Liver (tissue), 7 donors: ENCODE measurements at regions not wholly inside any gene's neighbourhood (a gene's known extent, or its start where the extent isn't known, plus 50 kb on each side); places are given as distances from the start of the nearest gene placed in this dataset.

ENCODE experiments used
- DNase-seq: peaks from one replicate; pipeline ENCODE4 v3.0.0-alpha.2; 2017; ENCODE audit warnings: low spot score
- H3K27ac ChIP-seq, 2 donors: one replicate each; pipeline ENCODE4 v1.7.0; 2013; ENCODE audit warnings: inconsistent platforms in 2 of 2, low read length in 2 of 2, control low read depth in 1 of 2, low read depth in 1 of 2, mild to moderate bottlenecking in 1 of 2
- H3K27me3 ChIP-seq, 4 donors: one replicate each; pipeline versions ENCODE4 v1.6.1 to v1.7.0; 2013; ENCODE audit warnings: low read length in 3 of 4, inconsistent platforms in 1 of 4, mild to moderate bottlenecking in 1 of 4, moderate library complexity in 1 of 4; ENCODE audit not compliant: control insufficient read depth in 4 of 4, insufficient read depth in 4 of 4
- H3K36me3 ChIP-seq, 4 donors: one replicate each; pipeline versions ENCODE4 v1.6.1 to v1.7.0; 2013; ENCODE audit warnings: low read length in 3 of 4, mild to moderate bottlenecking in 3 of 4, low read depth in 1 of 4, moderate library complexity in 1 of 4; ENCODE audit not compliant: control insufficient read depth in 4 of 4, insufficient read depth in 3 of 4
- H3K4me1 ChIP-seq, 4 donors: one replicate each; pipeline versions ENCODE4 v1.6.1 to v1.7.0; 2013; ENCODE audit warnings: low read length in 3 of 4, mild to moderate bottlenecking in 3 of 4, moderate library complexity in 1 of 4; ENCODE audit not compliant: control insufficient read depth in 4 of 4, insufficient read depth in 4 of 4
- H3K4me3 ChIP-seq, 3 donors: one replicate each; pipeline versions ENCODE4 v1.6.1 to v1.7.0; 2013; ENCODE audit warnings: low read length in 3 of 3, control low read depth in 1 of 3, low read depth in 1 of 3, mild to moderate bottlenecking in 1 of 3
- H3K9ac ChIP-seq, 2 donors: one replicate each; pipeline ENCODE4 v1.7.0; 2013; ENCODE audit warnings: low read length in 2 of 2, mild to moderate bottlenecking in 2 of 2, moderate library complexity in 2 of 2, control low read depth in 1 of 2, low read depth in 1 of 2
- H3K9me3 ChIP-seq, 4 donors: one replicate each; pipeline versions ENCODE4 v1.6.1 to v1.7.0; 2013; ENCODE audit warnings: low read length in 3 of 4; ENCODE audit not compliant: control insufficient read depth in 4 of 4
- FOXA1 ChIP-seq: IDR thresholded peaks from 2 replicates; pipeline ENCODE4 v1.6.1; 2016; ENCODE audit warnings: antibody characterized with exemption
- FOXA2 ChIP-seq: IDR thresholded peaks from 2 replicates; pipeline ENCODE4 v1.6.1; 2016; ENCODE audit warnings: antibody characterized with exemption
- GABPA ChIP-seq, 2 donors: IDR thresholded peaks in 1 of 2; conservative IDR thresholded peaks in 1 of 2; 2 replicates each; pipeline ENCODE4 v1.6.1; 2016; ENCODE audit warnings: antibody characterized with exemption in 2 of 2, mild to moderate bottlenecking in 1 of 2, moderate library complexity in 1 of 2
- HNF4A ChIP-seq, 2 donors: conservative IDR thresholded peaks; 2 replicates each; pipeline ENCODE4 v1.6.1; 2016; ENCODE audit warnings: antibody characterized with exemption in 2 of 2, mild to moderate bottlenecking in 2 of 2
- HNF4G ChIP-seq: IDR thresholded peaks from 2 replicates; pipeline ENCODE4 v1.6.1; 2016; ENCODE audit warnings: antibody characterized with exemption
- JUND ChIP-seq, 2 donors: IDR thresholded peaks; 2 replicates each; pipeline ENCODE4 v1.6.1; 2016; ENCODE audit warnings: antibody characterized with exemption in 2 of 2
- RAD21 ChIP-seq, 2 donors: IDR thresholded peaks; 2 replicates each; pipeline ENCODE4 v1.6.1; 2016; ENCODE audit warnings: antibody characterized with exemption in 2 of 2, mild to moderate bottlenecking in 2 of 2
- RXRA ChIP-seq, 2 donors: IDR thresholded peaks; 2 replicates each; pipeline ENCODE4 v1.6.1; 2017 to 2018; ENCODE audit warnings: antibody characterized with exemption in 2 of 2, mild to moderate bottlenecking in 1 of 2
- SP1 ChIP-seq: IDR thresholded peaks from 2 replicates; pipeline ENCODE4 v1.6.1; 2018; ENCODE audit warnings: antibody characterized with exemption, mild to moderate bottlenecking
- TAF1 ChIP-seq: conservative IDR thresholded peaks from 2 replicates; pipeline ENCODE4 v1.6.1; 2016; ENCODE audit warnings: antibody characterized with exemption, mild to moderate bottlenecking
- YY1 ChIP-seq: IDR thresholded peaks from 2 replicates; pipeline ENCODE4 v1.6.1; 2016; ENCODE audit warnings: antibody characterized with exemption, mild to moderate bottlenecking
- WGBS: extraction: QIAGEN DNeasy Blood & Tissue Kit; methylation state at CpG from one replicate; pipeline ENCODE4 v1.1.7; 2013; 5-methylcytosine and 5-hydroxymethylcytosine counted together
- TF ChIP-seq, protein P1 (sequence below): IDR thresholded peaks from 2 replicates; pipeline ENCODE4 v1.6.1; 2016; ENCODE audit warnings: antibody characterized with exemption
- TF ChIP-seq, protein P2 (sequence below): IDR thresholded peaks from 2 replicates; pipeline ENCODE4 v1.6.1; 2016; ENCODE audit warnings: antibody characterized with exemption
- donor health status: healthy.
- donor health status: healthy.
- donor health status: healthy.
- donor health status: healthy.

DNA sequence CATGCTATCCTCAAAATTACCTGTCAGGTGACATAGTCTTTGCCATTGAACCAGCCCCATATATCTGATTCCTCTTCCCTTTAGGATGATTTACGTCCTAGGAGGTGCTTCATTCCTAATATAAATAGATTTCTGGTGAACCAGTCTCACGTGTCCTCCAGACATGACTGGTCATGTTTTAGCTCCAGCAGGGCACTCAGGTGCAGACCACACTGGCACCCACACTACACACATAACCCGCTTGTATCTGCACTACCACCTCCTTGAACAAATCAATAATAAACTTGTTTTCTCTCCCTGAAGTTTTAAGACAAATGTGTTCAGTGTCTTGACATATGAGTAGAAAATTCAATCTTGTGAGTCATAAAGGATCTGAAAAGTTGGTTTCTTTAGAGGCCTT, 155.5 kb downstream of the GOLIM4 start:
- no peaks in the 10 kb centered on the region for H3K27me3 ChIP-seq
- WGBS, result 85% methylated on average over 3 of the region's 3 CpGs
- no peak for TF ChIP-seq JUND (IDR thresholded peaks at IDR 0.05)
- TF ChIP-seq, protein P1, sequence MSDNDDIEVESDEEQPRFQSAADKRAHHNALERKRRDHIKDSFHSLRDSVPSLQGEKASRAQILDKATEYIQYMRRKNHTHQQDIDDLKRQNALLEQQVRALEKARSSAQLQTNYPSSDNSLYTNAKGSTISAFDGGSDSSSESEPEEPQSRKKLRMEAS, result no peak
- TF ChIP-seq RXRA (IDR thresholded peaks at IDR 0.05), result no peak
- TF ChIP-seq YY1, result no peak
- TF ChIP-seq HNF4G, result no peak
- no peak for TF ChIP-seq SP1
- TF ChIP-seq FOXA2, result no peak
- H3K36me3 ChIP-seq, result no peaks in the 10 kb centered on the region
- no peak for DNase-seq
- no peaks in the 10 kb centered on the region for H3K4me1 ChIP-seq
- peaks cover 0 to 4% (median 0%) of the 10 kb centered on the region in 4 donors for H3K9me3 ChIP-seq
- H3K9ac ChIP-seq, result no peak overlapping the region
- H3K4me3 ChIP-seq, result no peak overlapping the region
- no peak overlapping the region for H3K27ac ChIP-seq

DNA sequence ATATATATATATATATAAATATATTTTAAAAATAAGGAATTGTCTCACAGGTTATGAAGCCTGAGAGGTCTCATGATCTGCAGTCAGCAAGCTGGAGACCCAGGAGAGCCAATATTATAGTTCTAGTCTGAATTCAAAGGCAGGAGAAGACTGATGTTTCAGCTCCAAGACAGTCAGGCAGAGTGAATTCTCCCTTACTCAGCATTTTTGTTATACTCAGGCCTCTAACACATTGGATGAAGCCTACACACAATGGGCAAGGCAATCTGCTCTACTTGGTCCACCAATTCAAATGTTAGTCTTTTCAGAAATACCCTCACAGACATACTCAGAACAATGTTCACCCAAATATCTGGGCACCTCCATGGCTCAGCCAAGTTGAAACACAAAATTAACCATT, 157.2 kb downstream of the GOLIM4 start:
- Histone ChIP-seq H3K9ac (no peak overlapping the region), H3K27me3 (no peaks in the 10 kb centered on the region), H3K4me1 (no peaks in the 10 kb centered on the region), H3K36me3 (no peaks in the 10 kb centered on the region), H3K27ac (no peak overlapping the region), H3K4me3 (no peak overlapping the region), H3K9me3 (peaks cover 0 to 4% (median 0%) of the 10 kb centered on the region in 4 donors)
- no peak for DNase-seq
- no peak for TF ChIP-seq RXRA (IDR thresholded peaks at IDR 0.05)
- TF ChIP-seq TAF1, result no peak
- TF ChIP-seq, protein P1, result no peak
- TF ChIP-seq GABPA (IDR thresholded peaks at IDR 0.05 in 1 of 2, conservative IDR thresholded peaks at IDR 0.05 in 1 of 2), result no peak
- TF ChIP-seq FOXA2, result no peak
- TF ChIP-seq SP1, result no peak
- TF ChIP-seq HNF4A (conservative IDR thresholded peaks at IDR 0.05), result no peak
- TF ChIP-seq, protein P2, sequence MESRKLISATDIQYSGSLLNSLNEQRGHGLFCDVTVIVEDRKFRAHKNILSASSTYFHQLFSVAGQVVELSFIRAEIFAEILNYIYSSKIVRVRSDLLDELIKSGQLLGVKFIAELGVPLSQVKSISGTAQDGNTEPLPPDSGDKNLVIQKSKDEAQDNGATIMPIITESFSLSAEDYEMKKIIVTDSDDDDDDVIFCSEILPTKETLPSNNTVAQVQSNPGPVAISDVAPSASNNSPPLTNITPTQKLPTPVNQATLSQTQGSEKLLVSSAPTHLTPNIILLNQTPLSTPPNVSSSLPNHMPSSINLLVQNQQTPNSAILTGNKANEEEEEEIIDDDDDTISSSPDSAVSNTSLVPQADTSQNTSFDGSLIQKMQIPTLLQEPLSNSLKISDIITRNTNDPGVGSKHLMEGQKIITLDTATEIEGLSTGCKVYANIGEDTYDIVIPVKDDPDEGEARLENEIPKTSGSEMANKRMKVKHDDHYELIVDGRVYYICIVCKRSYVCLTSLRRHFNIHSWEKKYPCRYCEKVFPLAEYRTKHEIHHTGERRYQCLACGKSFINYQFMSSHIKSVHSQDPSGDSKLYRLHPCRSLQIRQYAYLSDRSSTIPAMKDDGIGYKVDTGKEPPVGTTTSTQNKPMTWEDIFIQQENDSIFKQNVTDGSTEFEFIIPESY, result no peak
- no peak for TF ChIP-seq FOXA1
- TF ChIP-seq RAD21 (IDR thresholded peaks at IDR 0.05), result no peak
- TF ChIP-seq JUND (IDR thresholded peaks at IDR 0.05), result no peak
- no peak for TF ChIP-seq YY1
- no peak for TF ChIP-seq HNF4G

DNA sequence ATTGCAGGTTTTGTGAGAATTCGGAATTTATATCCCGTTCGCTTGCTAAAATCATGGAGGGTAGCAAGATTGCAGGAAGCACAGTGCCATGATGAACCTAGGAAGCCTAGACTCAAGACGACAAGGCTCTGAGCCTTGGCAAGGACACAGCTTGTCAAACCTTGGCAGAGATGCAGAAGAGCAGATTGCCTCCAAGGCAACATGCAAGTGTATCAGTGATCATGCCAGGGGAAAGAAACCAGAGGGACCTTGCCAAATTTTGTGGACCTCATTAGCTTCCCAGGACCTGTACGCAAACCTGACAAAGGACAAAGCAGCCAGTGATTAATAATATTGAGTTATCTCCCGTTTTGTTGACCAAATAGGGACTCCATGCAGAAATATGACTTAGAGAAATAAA, 159.7 kb downstream of the GOLIM4 start:
- no peak overlapping the region for H3K9ac ChIP-seq
- no peak overlapping the region for H3K27ac ChIP-seq
- no peak overlapping the region for H3K4me3 ChIP-seq
- no peak for TF ChIP-seq FOXA1
- TF ChIP-seq, protein P2, result no peak
- TF ChIP-seq GABPA (IDR thresholded peaks at IDR 0.05 in 1 of 2, conservative IDR thresholded peaks at IDR 0.05 in 1 of 2), result no peak
- TF ChIP-seq SP1, result no peak
- WGBS, result 85% methylated on average over 6 of the region's 6 CpGs
- no peaks in the 10 kb centered on the region for H3K4me1 ChIP-seq
- no peak for DNase-seq
- no peaks in the 10 kb centered on the region for H3K36me3 ChIP-seq
- peaks cover 0 to 4% (median 0%) of the 10 kb centered on the region in 4 donors for H3K9me3 ChIP-seq
- no peaks in the 10 kb centered on the region for H3K27me3 ChIP-seq
